IMR-90 (cell line): ENCODE measurements at regions not wholly inside any gene's neighbourhood (a gene's known extent, or its start where the extent isn't known, plus 50 kb on each side); places are given as distances from the start of the nearest gene placed in this dataset.

ENCODE experiments used
- CEBPB ChIP-seq: IDR thresholded peaks from 2 replicates; pipeline ENCODE4 v1.6.1; 2012; ENCODE audit warnings: low read depth, low read length, improper control_type of control experiment
- CTCF ChIP-seq: conservative IDR thresholded peaks from 2 replicates; pipeline ENCODE4 v1.5.1; 2012; ENCODE audit warnings: mild to moderate bottlenecking, low read depth, low read length, improper control_type of control experiment
- RAD21 ChIP-seq: IDR thresholded peaks from 2 replicates; pipeline ENCODE4 v1.6.1; 2012; ENCODE audit warnings: low read length, improper control_type of control experiment
- RFX5 ChIP-seq: IDR thresholded peaks from 2 replicates; pipeline ENCODE4 v1.8.0; 2012; ENCODE audit warnings: low read depth, mild to moderate bottlenecking, low read length, moderate library complexity

- TF ChIP-seq CTCF: no peak
- TF ChIP-seq RAD21: no peak
- no peak for TF ChIP-seq CEBPB
- TF ChIP-seq RFX5: no peak
Measured at GRCh38 chr3:161602475-161602874, 105.9 kb downstream of the OTOL1 start.
